Neuronal stem cell (in vitro differentiated cells): ENCODE measurements at regions not wholly inside any gene's neighbourhood (a gene's known extent, or its start where the extent isn't known, plus 50 kb on each side); places are given as distances from the start of the nearest gene placed in this dataset.
A peak's percentile ranks its signal among the peaks of the same experiment; 100 is the strongest.

ENCODE experiments used
- DNase-seq: peaks from one replicate; pipeline ENCODE4 v3.0.0-alpha.2; 2013; ENCODE audit warnings: low spot score
- H2AFZ ChIP-seq: one replicate; pipeline ENCODE4 v1.6.1; 2013; ENCODE audit warnings: mild to moderate bottlenecking, low read length, inconsistent platforms
- H2AK5ac ChIP-seq: 2 replicates; pipeline ENCODE4 v1.6.1; 2013; ENCODE audit warnings: low read depth, mild to moderate bottlenecking, inconsistent platforms, low read length, moderate library complexity, mixed read lengths
- H2BK120ac ChIP-seq: 2 replicates; pipeline ENCODE4 v1.6.1; 2013; ENCODE audit warnings: low read depth, mild to moderate bottlenecking, inconsistent platforms, low read length, moderate library complexity, mixed read lengths
- H2BK12ac ChIP-seq: one replicate; pipeline ENCODE4 v1.6.1; 2013; ENCODE audit warnings: low read length, inconsistent platforms
- H2BK15ac ChIP-seq: 2 replicates; pipeline ENCODE4 v1.6.1; 2013; ENCODE audit warnings: mild to moderate bottlenecking, low read length, inconsistent platforms, mixed read lengths
- H2BK5ac ChIP-seq: one replicate; pipeline ENCODE4 v1.6.1; 2013; ENCODE audit warnings: inconsistent platforms, mild to moderate bottlenecking, low read length, moderate library complexity
- H3K14ac ChIP-seq: one replicate; pipeline ENCODE4 v1.6.1; 2013; ENCODE audit warnings: low read length, inconsistent platforms
- H3K18ac ChIP-seq: 2 replicates; pipeline ENCODE4 v1.6.1; 2013; ENCODE audit warnings: low read length, inconsistent platforms
- H3K23ac ChIP-seq: 2 replicates; pipeline ENCODE4 v1.6.1; 2013; ENCODE audit warnings: low read depth, mild to moderate bottlenecking, mixed read lengths, low read length, inconsistent platforms; ENCODE audit not compliant: poor library complexity
- H3K27ac ChIP-seq: replicated peaks from 3 replicates; pipeline ENCODE4 v1.5.1; 2013; ENCODE audit warnings: low read length, inconsistent platforms
- H3K27me3 ChIP-seq, 3 experiments: 2 replicates each; pipeline ENCODE4 v1.6.1; 2013; ENCODE audit warnings: low read length in 3 of 3, mild to moderate bottlenecking in 2 of 3, inconsistent platforms in 1 of 3, low read depth in 1 of 3, mixed read lengths in 1 of 3, moderate library complexity in 1 of 3; ENCODE audit not compliant: control insufficient read depth in 3 of 3, insufficient read depth in 3 of 3
- H3K36me3 ChIP-seq, 2 donors: replicated peaks in 1 of 2; 2 replicates each; pipeline ENCODE4 v1.6.1; 2013; ENCODE audit warnings: low read length in 2 of 2; ENCODE audit not compliant: control insufficient read depth in 2 of 2, insufficient read depth in 2 of 2
- H3K4ac ChIP-seq: 2 replicates; pipeline ENCODE4 v1.6.1; 2013; ENCODE audit warnings: inconsistent platforms, mild to moderate bottlenecking, low read length, moderate library complexity
- H3K4me1 ChIP-seq, 2 donors: 1 replicate in 1 of 2; 2 replicates in 1 of 2; pipeline ENCODE4 v1.6.1; 2013; ENCODE audit warnings: low read length in 2 of 2, low read depth in 1 of 2; ENCODE audit not compliant: control insufficient read depth in 2 of 2, insufficient read depth in 1 of 2
- H3K4me2 ChIP-seq: one replicate; pipeline ENCODE4 v1.6.1; 2013; ENCODE audit warnings: mild to moderate bottlenecking, low read length, inconsistent platforms; ENCODE audit not compliant: insufficient read depth, poor library complexity, severe bottlenecking
- H3K4me3 ChIP-seq, 2 donors: 2 replicates each; pipeline ENCODE4 v1.5.1; 2013; ENCODE audit warnings: low read length in 2 of 2, mild to moderate bottlenecking in 2 of 2, inconsistent platforms in 1 of 2, moderate library complexity in 1 of 2
- H3K79me1 ChIP-seq: one replicate; pipeline ENCODE4 v1.6.1; 2013; ENCODE audit warnings: low read depth, mild to moderate bottlenecking, inconsistent platforms, low read length, moderate library complexity
- H3K9ac ChIP-seq: one replicate; pipeline ENCODE4 v1.6.1; 2013; ENCODE audit warnings: mild to moderate bottlenecking, low read depth, low read length, inconsistent platforms; ENCODE audit not compliant: poor library complexity
- H3K9me3 ChIP-seq, 2 donors: replicated peaks in 1 of 2; 2 replicates each; pipeline versions ENCODE3 to v1.6.1; 2013; ENCODE audit warnings: low read length in 2 of 2, mild to moderate bottlenecking in 2 of 2, inconsistent platforms in 1 of 2, low read depth in 1 of 2, mixed read lengths in 1 of 2, moderate library complexity in 1 of 2; ENCODE audit not compliant: control insufficient read depth in 2 of 2, insufficient read depth in 1 of 2
- H4K8ac ChIP-seq: one replicate; pipeline ENCODE4 v1.6.1; 2013; ENCODE audit warnings: low read depth, mild to moderate bottlenecking, inconsistent platforms, low read length, moderate library complexity
- H4K91ac ChIP-seq: one replicate; pipeline ENCODE4 v1.6.1; 2013; ENCODE audit warnings: low read length, low read depth, mild to moderate bottlenecking, inconsistent platforms; ENCODE audit not compliant: poor library complexity
- WGBS, 2 donors: extraction: QIAGEN DNeasy Blood & Tissue Kit; methylation state at CpG; one replicate each; pipeline ENCODE4 v1.1.7; 2013; ENCODE audit warnings: missing lambda C conversion rate in 2 of 2, mixed read lengths in 1 of 2; ENCODE audit not compliant: insufficient read length in 2 of 2, insufficient replicate concordance in 1 of 2; ENCODE audit errors: extremely low coverage in 2 of 2; 5-methylcytosine and 5-hydroxymethylcytosine counted together

DNA sequence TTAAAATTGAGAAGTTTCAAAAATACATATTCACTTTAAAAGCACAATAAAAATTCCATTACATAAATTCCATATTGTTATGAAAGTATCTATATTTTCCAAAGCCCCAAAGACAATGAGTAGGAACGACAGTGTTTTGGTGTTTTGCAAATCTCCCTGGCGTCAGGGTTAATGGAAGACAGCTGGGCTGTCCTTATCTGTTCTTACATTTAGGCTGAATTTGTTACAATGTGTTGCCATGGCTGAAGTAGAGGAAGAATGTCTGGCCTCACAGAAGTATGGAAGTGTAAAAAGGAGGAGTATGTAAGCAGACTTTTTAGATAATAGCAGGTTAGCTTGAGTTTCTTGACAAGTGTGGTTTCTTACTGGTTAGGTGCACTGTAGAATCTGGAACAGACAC, 124.4 kb upstream of the SPATA13 start:
- Histone ChIP-seq H3K79me1 (no peaks in the 10 kb centered on the region), H3K9ac (no peak overlapping the region), H3K14ac (no peak overlapping the region), H2BK12ac (no peak overlapping the region), H4K8ac (no peak overlapping the region), H2AK5ac (no peak overlapping the region), H3K4me2 (no peak overlapping the region), H3K9me3 (no peaks in the 10 kb centered on the region), H3K27me3 (no peaks in the 10 kb centered on the region), H2BK15ac (no peak overlapping the region), H3K27ac (no peak overlapping the region), H2BK120ac (no peak overlapping the region), H4K91ac (no peak overlapping the region), H3K4ac (no peak overlapping the region), H3K18ac (no peak overlapping the region), H2AFZ (no peak overlapping the region), H3K4me3 (no peak overlapping the region), H3K23ac (no peak overlapping the region), H3K4me1 (peaks cover 27 to 32% of the 10 kb centered on the region in 2 donors), H3K36me3 (no peaks in the 10 kb centered on the region), H2BK5ac (no peak overlapping the region)
- no peak for DNase-seq
- no CpG with 5 or more reads among the region's 2 CpGs for WGBS, 2 donors

DNA sequence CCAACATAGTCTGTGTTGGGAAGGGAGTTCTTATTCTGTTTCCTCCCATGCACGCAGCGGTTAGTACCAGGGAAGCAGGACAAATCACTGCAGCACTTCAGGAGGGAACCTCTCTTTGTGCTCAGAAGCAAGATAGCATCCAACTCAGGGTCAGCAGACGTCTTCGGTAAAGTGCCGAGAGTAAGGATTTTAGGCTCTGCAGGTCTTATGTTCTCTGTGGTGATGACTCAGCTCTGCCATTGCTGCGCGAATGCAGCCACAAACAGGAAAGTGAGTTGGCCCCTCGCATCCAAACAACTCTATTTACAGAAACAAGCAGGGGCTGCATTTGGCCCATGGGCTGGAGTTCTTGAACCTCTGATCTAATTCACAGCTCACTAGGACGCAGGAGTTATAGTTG, 122.1 kb upstream of the SPATA13 start:
- H3K4ac ChIP-seq = peak overlapping the region; percentile 54
- no peaks in the 10 kb centered on the region for H3K79me1 ChIP-seq
- no peak overlapping the region for H4K91ac ChIP-seq
- H3K4me3 ChIP-seq = no peak overlapping the region
- WGBS, 2 donors = no CpG with 5 or more reads among the region's 9 CpGs
- no peak overlapping the region for H3K14ac ChIP-seq
- H4K8ac ChIP-seq = no peak overlapping the region
- no peak overlapping the region for H2BK12ac ChIP-seq
- H2AK5ac ChIP-seq = no peak overlapping the region
- no peak overlapping the region for H2BK5ac ChIP-seq
- peak overlapping the region; percentile 30 for H3K27ac ChIP-seq
- no peak overlapping the region for H3K23ac ChIP-seq
- no peaks in the 10 kb centered on the region for H3K9me3 ChIP-seq
- no peak for DNase-seq
- no peak overlapping the region for H2BK15ac ChIP-seq
- H3K27me3 ChIP-seq = no peaks in the 10 kb centered on the region
- peaks cover 33 to 44% of the 10 kb centered on the region in 2 donors for H3K4me1 ChIP-seq
- no peak overlapping the region for H3K9ac ChIP-seq
- no peak overlapping the region for H3K4me2 ChIP-seq
- H3K18ac ChIP-seq = peak overlapping the region; percentile 6
- H2AFZ ChIP-seq = no peak overlapping the region
- H3K36me3 ChIP-seq = no peaks in the 10 kb centered on the region
- no peak overlapping the region for H2BK120ac ChIP-seq

DNA sequence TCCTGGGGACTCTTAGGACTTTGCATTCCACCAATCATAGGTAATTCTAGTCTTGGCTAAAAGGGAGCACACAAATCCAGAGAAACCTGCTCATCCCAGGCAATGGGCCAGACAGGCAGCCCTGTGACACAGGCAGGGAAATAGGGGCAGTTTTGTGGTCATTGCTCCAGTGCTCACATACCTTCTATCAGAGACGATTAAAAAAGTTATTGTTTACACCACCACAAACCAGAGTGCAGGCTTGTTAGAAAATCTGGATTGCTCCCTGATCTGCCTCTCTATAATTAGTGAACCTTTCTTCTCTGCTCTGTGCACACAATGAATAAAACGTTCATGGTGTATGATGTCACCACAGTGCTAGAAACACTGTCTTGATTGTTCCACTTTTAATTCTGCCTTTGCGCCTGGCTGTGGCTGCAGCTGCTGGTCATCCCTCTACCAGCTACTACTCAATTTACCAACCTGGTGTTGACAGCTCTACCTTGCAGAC, 121.6 kb upstream of the SPATA13 start:
- peaks cover 35 to 44% of the 10 kb centered on the region in 2 donors for H3K4me1 ChIP-seq
- H3K14ac ChIP-seq = no peak overlapping the region
- H2BK12ac ChIP-seq = no peak overlapping the region
- H3K18ac ChIP-seq = no peak overlapping the region
- no peak overlapping the region for H2BK5ac ChIP-seq
- peak overlapping the region; percentile 34 for H3K27ac ChIP-seq
- H4K8ac ChIP-seq = no peak overlapping the region
- WGBS, 2 donors = no CpG with 5 or more reads among the region's 3 CpGs
- no peak overlapping the region for H3K4me2 ChIP-seq
- no peak overlapping the region for H3K23ac ChIP-seq
- H3K36me3 ChIP-seq = no peaks in the 10 kb centered on the region
- H3K4me3 ChIP-seq = no peak overlapping the region
- H2AK5ac ChIP-seq = no peak overlapping the region
- H2BK120ac ChIP-seq = no peak overlapping the region
- no peak overlapping the region for H2AFZ ChIP-seq
- H3K4ac ChIP-seq = no peak overlapping the region
- H3K9me3 ChIP-seq = no peaks in the 10 kb centered on the region
- H3K27me3 ChIP-seq = no peaks in the 10 kb centered on the region
- no peak overlapping the region for H2BK15ac ChIP-seq
- no peak for DNase-seq
- no peak overlapping the region for H3K9ac ChIP-seq
- no peaks in the 10 kb centered on the region for H3K79me1 ChIP-seq
- no peak overlapping the region for H4K91ac ChIP-seq

DNA sequence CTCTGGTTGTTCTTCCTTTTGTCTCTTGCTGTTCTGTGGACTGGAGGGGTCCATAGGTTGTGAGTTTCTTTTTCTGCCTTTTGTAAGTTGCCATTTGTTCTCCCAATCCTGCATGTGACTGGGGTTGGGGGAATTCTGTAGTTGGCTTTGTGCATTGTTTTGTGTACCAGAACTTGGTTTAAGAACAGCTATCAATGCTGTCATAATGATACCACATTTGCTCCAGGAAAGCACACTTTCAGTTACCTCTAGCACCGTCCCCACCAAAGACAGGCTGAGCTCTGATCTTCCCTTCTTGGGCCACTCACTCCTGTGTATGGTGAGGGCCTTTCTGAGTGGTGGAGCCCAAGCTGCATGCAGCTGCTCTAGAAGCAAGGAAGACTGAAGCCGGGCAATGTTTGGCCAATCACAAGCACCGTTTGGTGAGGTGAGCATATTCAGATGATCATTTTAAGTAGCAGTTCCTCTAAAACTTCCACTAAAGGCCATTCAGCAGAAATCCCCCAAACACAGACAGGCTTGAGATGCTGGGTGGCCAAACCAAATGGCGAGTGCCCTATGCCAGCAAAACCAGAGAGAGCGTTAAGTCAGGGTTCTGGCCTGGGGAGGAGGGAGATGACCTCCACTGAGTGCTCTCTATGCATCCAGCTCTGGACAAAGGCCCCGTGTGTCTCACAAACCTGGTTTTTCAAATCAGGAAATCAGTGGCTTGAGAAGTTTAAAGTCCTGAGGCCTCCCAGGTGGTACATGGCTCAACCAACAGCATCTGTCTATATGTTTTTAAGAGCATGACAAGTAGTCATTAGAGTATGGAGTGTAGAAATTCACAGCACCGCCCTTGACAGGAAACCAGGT, 120.7 kb upstream of the SPATA13 start:
- H4K91ac ChIP-seq = no peak overlapping the region
- peaks cover 34 to 44% of the 10 kb centered on the region in 2 donors for H3K4me1 ChIP-seq
- no peaks in the 10 kb centered on the region for H3K27me3 ChIP-seq
- no peak overlapping the region for H3K18ac ChIP-seq
- H3K14ac ChIP-seq = no peak overlapping the region
- H3K23ac ChIP-seq = no peak overlapping the region
- H2BK15ac ChIP-seq = no peak overlapping the region
- H3K4me2 ChIP-seq = no peak overlapping the region
- H3K4ac ChIP-seq = no peak overlapping the region
- no peak overlapping the region for H2BK5ac ChIP-seq
- no CpG with 5 or more reads among the region's 7 CpGs for WGBS, 2 donors
- no peak overlapping the region for H3K27ac ChIP-seq
- H2AK5ac ChIP-seq = no peak overlapping the region
- no peaks in the 10 kb centered on the region for H3K9me3 ChIP-seq
- H3K9ac ChIP-seq = no peak overlapping the region
- no peak for DNase-seq
- H3K79me1 ChIP-seq = no peaks in the 10 kb centered on the region
- peak overlapping the region; percentile 21 for H2AFZ ChIP-seq
- H2BK12ac ChIP-seq = no peak overlapping the region
- H3K4me3 ChIP-seq = no peak overlapping the region
- no peak overlapping the region for H2BK120ac ChIP-seq
- no peak overlapping the region for H4K8ac ChIP-seq
- H3K36me3 ChIP-seq = no peaks in the 10 kb centered on the region
